Osteocyte (in vitro differentiated cells): ENCODE measurements at regions not wholly inside any gene's neighbourhood (a gene's known extent, or its start where the extent isn't known, plus 50 kb on each side); places are given as distances from the start of the nearest gene placed in this dataset.

Source experiments
- DNase-seq: peaks from one replicate; pipeline ENCODE4 v3.0.0; 2021; ENCODE audit warnings: mixed read lengths; ENCODE audit not compliant: unreplicated experiment; ENCODE audit errors: extremely low spot score
- H3K27ac Mint-ChIP-seq: one replicate; pipeline ENCODE4 v1.8.0; 2021; ENCODE audit warnings: mild to moderate bottlenecking, mixed read lengths; ENCODE audit not compliant: unreplicated experiment
- H3K27me3 Mint-ChIP-seq: one replicate; pipeline ENCODE4 v1.8.0; 2021; ENCODE audit warnings: mixed read lengths; ENCODE audit not compliant: unreplicated experiment
- H3K36me3 Mint-ChIP-seq: one replicate; pipeline ENCODE4 v1.8.0; 2021; ENCODE audit warnings: mixed read lengths; ENCODE audit not compliant: unreplicated experiment
- H3K4me1 Mint-ChIP-seq: one replicate; pipeline ENCODE4 v1.8.0; 2021; ENCODE audit warnings: mixed read lengths; ENCODE audit not compliant: unreplicated experiment
- H3K4me3 Mint-ChIP-seq: one replicate; pipeline ENCODE4 v1.8.0; 2021; ENCODE audit warnings: mild to moderate bottlenecking, moderate library complexity, mixed read lengths; ENCODE audit not compliant: unreplicated experiment
- H3K9me3 Mint-ChIP-seq: one replicate; pipeline ENCODE4 v1.8.0; 2021; ENCODE audit warnings: mixed read lengths; ENCODE audit not compliant: unreplicated experiment
- TF ChIP-seq, protein P1 (sequence below): fragments of 200-600 bp; sonication (generic); IDR thresholded peaks from 2 replicates; pipeline ENCODE4 v1.5.0; 2021; ENCODE audit warnings: antibody characterized with exemption, mild to moderate bottlenecking, moderate library complexity

DNA sequence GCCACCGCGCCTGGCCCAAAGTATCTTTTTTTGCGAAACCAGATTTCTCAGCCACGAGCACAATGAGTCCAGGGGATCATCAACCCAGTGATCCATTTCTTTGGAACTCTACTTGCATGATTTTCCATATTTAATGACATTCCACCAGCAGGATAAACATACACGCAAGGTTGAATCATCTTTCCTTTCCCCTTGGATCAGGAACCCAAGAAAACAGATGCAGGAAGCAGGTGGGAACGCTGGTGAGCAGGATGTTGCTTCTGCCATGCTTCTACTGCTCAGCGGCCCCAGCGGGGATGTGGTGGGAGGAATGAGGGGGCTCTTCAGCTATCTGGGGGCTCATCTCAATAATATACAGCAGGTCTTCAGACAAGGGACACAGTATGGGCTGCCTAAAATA lies 118.2 kb downstream of the SEC61B start:
- no peak overlapping the region for H3K27ac Mint-ChIP-seq
- no peaks in the 10 kb centered on the region for H3K36me3 Mint-ChIP-seq
- DNase-seq = no peak
- peaks cover 16% of the 10 kb centered on the region for H3K4me1 Mint-ChIP-seq
- no peak overlapping the region for H3K4me3 Mint-ChIP-seq
- H3K9me3 Mint-ChIP-seq = no peaks in the 10 kb centered on the region
- TF ChIP-seq, protein P1, sequence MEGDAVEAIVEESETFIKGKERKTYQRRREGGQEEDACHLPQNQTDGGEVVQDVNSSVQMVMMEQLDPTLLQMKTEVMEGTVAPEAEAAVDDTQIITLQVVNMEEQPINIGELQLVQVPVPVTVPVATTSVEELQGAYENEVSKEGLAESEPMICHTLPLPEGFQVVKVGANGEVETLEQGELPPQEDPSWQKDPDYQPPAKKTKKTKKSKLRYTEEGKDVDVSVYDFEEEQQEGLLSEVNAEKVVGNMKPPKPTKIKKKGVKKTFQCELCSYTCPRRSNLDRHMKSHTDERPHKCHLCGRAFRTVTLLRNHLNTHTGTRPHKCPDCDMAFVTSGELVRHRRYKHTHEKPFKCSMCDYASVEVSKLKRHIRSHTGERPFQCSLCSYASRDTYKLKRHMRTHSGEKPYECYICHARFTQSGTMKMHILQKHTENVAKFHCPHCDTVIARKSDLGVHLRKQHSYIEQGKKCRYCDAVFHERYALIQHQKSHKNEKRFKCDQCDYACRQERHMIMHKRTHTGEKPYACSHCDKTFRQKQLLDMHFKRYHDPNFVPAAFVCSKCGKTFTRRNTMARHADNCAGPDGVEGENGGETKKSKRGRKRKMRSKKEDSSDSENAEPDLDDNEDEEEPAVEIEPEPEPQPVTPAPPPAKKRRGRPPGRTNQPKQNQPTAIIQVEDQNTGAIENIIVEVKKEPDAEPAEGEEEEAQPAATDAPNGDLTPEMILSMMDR = no peak
- H3K27me3 Mint-ChIP-seq = no peaks in the 10 kb centered on the region

DNA sequence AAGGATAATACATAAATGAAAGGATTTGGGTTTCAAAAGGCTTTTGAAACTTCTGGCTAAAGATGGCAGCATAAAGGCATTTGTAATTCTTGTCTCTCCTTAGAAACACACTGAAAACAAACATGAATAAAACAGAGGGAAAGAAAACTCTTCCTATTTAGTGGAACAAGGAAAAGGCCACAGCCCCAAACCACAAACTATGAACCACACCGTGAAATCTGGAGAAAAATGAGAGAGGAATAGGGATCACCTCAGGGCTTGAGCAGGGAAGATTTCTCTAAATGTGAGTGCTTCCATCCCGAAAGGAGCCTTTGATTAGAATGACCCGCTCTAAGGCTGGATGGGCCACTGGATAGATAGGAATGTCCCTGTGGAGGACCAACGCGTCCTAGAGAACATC lies 119.6 kb downstream of the SEC61B start:
- DNase-seq = no peak

DNA sequence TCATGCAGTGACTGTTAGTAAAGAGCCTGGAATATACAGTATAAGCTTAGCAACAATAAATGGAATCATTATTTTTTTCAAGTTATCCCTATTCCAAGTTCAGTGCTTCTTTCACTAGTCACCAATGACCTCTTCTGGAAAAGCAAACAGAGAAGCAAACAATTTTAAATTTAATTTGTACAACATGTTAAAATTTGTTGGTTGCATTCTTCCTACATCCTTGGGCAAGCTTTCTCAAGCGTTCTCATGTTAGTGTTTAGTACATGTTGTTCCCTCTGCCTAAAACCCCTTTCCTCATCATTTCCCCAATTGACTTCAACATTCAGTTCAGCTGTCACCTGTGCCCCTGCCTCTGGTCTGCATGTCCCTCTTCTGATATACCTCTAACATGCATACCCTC lies 123.4 kb downstream of the SEC61B start:
- no peaks in the 10 kb centered on the region for H3K36me3 Mint-ChIP-seq
- H3K4me1 Mint-ChIP-seq = peaks cover 34% of the 10 kb centered on the region
- DNase-seq = no peak
- H3K9me3 Mint-ChIP-seq = no peaks in the 10 kb centered on the region
- TF ChIP-seq, protein P1 = no peak
- no peak overlapping the region for H3K27ac Mint-ChIP-seq
- no peaks in the 10 kb centered on the region for H3K27me3 Mint-ChIP-seq
- H3K4me3 Mint-ChIP-seq = no peak overlapping the region

More for the DNA sequence above, 119.6 kb downstream of the SEC61B start:
- no peaks in the 10 kb centered on the region for H3K27me3 Mint-ChIP-seq
- no peaks in the 10 kb centered on the region for H3K36me3 Mint-ChIP-seq
- H3K9me3 Mint-ChIP-seq = no peaks in the 10 kb centered on the region
- no peak overlapping the region for H3K4me3 Mint-ChIP-seq
- peak overlapping the region; percentile 27 for H3K27ac Mint-ChIP-seq
- peaks cover 26% of the 10 kb centered on the region for H3K4me1 Mint-ChIP-seq
- TF ChIP-seq, protein P1 = no peak

DNA sequence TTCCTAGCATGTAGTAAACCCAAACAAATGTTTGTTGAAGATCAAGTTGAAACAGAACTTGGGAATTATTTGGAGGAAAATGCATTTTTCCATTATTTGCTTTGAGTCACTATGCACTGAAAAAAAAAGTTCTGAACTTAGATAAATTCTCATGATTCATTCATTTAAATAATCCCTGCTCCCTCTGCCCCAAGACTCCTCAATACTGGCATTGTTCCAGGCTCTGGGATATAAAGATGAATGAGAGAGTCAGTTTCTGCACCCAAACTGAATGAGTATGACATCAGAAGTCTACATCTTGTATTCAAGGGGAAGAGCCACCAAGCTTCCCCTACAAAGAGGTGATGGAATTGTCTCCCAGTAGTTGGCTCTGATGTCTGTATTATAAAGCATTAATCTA lies 123.9 kb downstream of the SEC61B start:
- Mint-ChIP-seq H3K4me3 (no peak overlapping the region), H3K9me3 (no peaks in the 10 kb centered on the region), H3K27ac (no peak overlapping the region), H3K4me1 (peaks cover 33% of the 10 kb centered on the region), H3K36me3 (no peaks in the 10 kb centered on the region), H3K27me3 (no peaks in the 10 kb centered on the region)
- TF ChIP-seq, protein P1 = no peak
- DNase-seq = no peak

DNA sequence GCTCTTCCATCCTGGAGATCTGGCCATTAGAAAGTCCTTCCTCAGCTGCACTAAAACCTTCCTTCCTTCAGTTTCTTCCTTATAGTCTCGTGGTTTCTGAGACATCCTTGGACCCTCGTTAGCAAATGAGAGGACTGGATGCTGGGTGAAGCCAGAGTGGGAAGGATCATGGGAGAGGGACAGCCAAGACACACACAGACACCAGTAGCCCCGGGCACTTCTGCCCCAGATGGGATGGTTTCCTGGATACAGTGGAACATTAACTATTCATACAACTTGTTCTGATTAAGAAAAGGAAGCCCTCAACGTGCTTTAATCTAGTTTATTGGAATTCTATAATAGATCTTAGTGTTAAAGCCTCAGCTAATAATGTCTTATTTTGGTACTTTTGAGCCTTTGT lies 125.5 kb downstream of the SEC61B start:
- DNase-seq = no peak
- H3K27me3 Mint-ChIP-seq = no peaks in the 10 kb centered on the region
- H3K9me3 Mint-ChIP-seq = no peaks in the 10 kb centered on the region
- no peak overlapping the region for H3K27ac Mint-ChIP-seq
- TF ChIP-seq, protein P1 = no peak
- no peaks in the 10 kb centered on the region for H3K36me3 Mint-ChIP-seq
- no peak overlapping the region for H3K4me3 Mint-ChIP-seq
- peaks cover 28% of the 10 kb centered on the region for H3K4me1 Mint-ChIP-seq
